ENCODE measurements at regions not wholly inside any gene's neighbourhood (a gene's known extent, or its start where the extent isn't known, plus 50 kb on each side); places are given as distances from the start of the nearest gene placed in this dataset.
"Not testable (repeated sequence)": the region's sequence is repeated elsewhere in the genome, so short reads cannot be mapped to it uniquely, and the experiment has no call there.

DNA sequence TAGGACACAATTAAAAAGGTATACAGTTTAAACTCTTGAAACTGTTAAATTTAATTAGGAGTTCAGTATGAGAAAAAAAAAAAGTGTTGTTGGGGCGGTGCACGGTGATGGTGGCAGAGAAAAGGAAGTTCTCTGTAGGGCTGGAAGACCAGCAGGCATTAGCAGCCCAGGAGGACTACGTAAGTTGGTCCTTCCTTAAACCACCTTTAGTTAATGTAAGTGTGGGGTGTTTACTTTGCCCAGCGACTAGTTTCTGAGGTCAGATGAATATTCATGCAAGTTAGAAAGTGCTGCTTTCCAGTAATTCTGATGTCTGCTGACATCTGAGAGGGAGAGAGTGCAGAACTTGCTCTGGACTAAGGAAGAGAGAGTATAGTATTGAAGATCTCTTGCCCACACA lies 54.9 kb downstream of the NKX2-1 start:
- DNase-seq: no peak

DNA sequence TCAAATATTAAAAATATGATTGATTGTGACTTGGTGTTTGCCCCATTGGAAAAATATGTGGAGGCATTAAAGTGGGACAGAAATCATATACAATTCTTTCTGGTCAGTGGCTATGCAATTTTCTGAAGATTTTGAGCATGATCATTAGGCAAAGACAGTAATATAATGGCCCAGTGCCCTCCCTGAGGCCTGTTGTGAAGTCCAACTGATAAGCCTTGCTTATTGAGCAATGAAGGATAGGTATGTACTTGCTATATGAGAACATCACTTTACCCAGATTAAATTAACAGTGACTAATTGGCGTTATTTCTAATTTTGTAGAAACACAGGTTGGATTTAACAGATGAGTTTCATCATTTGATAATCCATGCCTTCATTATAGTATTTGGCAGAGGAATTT lies 57.1 kb downstream of the NKX2-1 start:
- no peak for DNase-seq

DNA sequence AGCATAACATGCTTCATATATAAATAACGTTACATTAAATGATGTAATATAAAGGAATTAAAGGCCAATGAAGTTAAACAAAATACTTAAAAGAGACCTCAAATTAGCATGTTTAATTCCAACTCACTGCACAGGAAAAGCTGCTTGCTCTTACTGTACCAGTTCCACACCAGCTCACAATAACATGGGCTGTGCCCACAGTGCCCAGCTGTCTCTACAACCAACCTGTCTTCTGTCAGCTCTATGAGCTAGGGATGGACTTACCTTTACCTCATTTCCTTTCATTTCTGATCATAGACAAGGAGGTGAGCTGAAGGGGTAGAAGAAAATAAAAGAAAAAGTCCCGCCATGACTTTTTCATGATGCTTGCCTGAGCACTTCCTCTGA lies 64.8 kb downstream of the NKX2-1 start:
- no peak for DNase-seq

DNA sequence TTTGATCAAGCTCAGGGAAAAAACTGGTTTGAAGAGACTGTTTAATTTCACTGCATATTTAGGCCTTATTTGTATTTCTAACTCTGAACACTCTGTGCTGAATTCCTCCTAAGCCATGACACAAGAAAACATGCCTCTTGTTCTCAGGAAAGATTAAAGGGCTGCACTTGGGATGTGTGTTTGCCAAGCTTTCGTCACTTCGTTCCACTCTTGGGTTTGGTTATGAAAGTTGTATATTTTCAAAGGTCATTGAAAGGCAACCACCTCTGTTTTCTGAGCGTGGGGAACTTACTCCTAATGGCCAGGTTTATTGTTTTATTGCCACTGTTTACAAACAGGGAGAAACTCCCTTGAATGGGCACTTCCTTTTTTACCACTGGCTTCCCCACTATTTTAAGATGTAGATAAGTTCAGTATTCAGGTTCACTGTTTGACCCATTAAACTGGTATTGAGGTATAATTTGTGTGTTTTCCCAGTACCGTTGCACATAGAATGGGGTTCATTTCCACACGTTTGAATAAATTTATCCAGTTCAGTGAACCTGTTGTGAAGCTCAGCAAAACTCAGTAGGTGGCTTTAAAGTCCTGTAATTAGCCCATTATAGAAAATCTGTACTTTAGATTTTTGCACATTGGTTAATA lies 65.3 kb downstream of the NKX2-1 start:
- no peak for DNase-seq

DNA sequence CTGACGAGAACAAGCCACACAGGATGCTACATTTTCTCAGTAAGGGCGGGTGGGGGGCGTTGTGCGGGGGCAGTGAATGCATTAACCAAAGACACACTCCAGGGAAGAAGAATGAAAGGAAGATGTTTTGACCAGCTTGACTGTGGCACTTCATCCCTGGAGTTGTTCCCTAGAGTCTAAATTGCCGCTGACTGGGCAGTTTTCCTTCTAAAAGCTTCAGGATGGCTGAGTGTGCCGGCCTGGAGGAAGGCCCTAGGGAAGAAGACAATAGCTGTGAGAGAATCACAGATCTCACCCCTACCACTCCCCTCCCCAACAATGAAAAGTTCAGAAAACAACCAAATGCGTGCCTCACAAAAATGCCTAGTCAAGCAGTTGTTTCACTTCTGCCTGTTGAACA lies 67.2 kb downstream of the NKX2-1 start:
- no peak for DNase-seq

DNA sequence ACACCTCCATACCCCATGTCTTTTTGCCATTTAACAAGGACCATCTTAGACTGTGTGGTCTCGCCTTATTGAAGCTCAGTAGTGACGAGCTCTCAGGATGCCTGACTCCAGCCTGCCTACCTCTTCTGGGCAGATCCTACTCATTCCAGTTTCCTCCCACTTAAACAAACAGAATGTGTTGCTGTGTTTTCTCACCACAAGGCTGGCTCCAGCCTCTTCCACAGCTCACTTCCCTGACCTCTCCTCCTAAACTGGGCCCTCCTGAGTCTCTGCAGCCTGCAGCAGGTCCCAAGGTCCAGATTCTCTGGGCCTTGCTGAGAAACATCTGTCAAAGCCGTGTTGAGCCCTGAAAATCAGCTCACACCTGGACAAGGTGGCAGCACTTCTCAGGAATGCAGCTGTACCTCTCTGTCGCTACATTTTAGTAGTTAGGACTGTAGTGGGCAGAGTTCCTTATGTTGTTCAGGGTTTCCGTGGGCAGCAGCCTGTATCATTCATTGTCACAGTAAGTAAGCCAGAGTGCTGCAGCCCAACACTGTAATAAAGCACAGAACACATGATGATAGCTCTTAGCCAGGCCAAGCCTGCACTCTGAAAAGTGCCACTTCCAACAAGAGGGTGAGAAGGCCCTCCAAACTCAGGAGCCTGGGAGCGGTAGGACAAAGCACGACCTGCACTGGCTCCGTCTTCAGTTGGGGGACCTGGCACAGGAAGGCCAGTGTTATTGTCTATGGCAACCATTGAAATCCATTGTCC lies 68.5 kb downstream of the NKX2-1 start:
- DNase-seq: peak; percentile 91

DNA sequence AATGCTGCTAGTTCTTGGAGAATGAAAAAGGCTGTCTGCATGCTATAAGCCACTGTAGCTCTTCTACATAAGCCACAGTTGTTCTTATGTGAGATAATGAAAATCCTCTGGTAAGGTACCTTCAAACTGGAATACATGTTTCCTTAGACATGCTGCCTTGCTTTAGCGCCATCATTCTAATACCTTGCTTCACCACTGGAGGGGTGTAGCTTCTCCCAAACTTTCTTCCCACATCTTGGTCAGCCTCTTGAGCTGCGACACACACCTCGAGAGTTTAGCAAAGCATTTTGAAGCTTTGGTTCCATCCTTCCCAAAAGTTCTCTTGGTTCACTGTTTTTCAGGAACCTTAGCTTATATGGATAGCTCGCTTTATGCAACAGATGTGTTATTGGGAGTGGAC lies 69.5 kb downstream of the NKX2-1 start:
- DNase-seq: no peak

DNA sequence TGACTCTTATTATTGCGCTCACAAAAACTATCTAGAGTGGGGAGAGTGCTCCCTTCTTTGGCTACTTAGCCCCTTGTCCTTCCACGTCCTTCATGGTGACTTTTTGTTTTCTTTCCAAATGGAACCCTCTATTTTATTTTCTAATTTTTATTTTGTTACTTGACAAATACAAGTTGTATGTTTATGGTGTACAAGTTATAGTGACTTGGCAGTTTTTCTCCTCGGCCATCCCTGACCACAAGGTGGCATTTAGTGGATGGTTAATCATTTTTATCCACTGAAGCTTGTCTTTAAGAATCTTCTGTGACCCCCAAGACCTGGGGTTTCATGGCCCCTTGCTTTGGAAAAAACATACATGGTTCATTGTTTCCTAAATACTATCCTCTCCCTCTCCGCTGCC lies 70.1 kb downstream of the NKX2-1 start:
- DNase-seq: no peak

DNA sequence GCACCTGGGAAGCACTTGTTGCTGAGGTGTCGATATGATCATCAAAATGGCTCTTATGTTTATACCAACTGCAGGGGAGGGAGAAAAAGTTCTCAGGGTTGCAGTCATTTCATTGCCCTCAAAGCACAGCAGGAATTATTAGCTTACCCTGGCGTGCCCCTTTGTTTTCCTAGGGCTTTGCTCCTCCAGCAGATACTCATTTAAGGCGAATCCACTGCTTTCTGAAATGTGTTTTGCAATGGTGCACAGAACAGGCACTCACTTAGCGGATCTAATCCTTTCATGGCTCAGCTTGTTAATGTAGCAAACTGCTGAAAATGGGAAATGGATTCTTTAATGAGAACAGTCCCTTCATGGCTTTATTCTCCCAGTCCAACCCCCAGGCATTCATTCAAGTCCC lies 76.7 kb downstream of the NKX2-1 start:
- peak; percentile 30 for DNase-seq

DNA sequence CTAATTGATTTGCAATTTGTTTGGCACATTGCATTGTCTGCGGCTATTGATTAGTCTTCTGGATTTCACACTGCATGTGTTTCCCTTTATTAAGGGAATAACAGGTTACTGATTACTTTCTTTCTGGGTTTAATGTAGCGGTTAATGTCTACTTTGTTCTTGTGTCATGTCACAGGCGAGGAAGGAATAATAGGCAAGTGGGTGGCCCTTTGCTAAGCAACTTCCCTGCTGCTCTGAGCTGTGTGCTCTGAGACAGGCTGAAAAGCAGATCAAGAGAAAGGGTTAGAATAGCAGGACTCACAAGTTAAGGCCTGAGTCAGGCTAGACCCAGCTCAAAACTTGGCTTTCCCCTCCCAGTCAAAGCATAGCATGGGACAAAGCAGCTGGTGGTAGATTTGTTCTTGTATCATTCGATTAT lies 77.2 kb downstream of the NKX2-1 start:
- DNase-seq: no peak

DNA sequence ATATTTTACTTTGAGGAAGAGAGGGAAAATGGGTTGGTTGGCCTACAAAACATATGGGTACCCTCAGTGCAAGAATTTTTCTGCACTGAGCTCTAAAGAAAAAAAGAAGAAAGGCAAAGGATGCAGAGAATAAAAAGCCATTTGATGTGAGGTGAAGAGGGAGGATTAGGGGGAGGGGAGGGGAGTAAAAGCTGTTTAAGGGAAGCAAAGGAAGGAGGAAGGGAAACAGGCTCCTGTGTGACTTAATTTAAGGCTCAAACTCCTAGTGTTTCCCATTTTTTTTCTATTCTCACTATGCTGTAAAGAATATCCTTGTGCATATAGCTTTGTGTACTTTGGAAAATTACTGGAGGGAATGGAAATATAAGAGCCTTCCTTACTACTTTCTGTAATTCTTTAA lies 78.7 kb downstream of the NKX2-1 start:
- DNase-seq: no peak

DNA sequence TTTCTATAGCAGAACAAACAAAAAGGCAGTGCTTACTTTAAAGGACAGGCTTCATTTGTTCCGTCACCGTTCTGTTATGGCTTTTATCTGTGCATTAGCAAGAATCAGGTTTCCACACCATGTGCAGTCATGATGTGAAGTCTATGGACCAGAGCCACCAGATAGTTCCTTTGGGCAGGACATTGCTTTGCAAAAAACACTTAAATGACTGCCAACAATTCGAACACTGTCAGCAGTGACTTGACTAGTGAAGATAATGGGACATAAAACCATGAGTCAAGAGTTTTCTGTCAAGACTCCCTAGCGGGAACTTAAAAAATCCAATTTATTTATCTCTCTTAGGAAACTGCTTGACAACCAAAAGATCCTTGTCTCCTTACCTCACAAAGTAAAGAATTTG lies 80.3 kb downstream of the NKX2-1 start:
- DNase-seq: peak; percentile 83

DNA sequence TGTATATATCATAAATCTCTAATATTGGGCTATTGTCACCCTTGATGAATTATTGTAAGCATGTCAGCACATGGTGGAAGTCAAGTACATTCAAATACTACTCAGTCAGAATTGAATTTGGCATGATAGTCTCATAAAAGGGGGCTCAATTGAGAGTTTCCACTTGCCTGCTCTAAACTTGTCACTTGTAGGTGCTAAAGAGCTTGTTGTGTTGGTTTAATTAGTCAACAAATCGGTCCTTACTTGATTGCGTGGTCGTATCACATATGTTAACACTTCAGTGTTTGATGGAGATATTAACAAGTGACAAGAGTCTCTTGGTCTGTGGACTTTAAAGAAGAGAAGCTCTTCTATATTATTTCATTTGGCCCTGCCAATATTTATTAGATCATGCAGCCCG lies 81.1 kb downstream of the NKX2-1 start:
- DNase-seq: peak; percentile 92

DNA sequence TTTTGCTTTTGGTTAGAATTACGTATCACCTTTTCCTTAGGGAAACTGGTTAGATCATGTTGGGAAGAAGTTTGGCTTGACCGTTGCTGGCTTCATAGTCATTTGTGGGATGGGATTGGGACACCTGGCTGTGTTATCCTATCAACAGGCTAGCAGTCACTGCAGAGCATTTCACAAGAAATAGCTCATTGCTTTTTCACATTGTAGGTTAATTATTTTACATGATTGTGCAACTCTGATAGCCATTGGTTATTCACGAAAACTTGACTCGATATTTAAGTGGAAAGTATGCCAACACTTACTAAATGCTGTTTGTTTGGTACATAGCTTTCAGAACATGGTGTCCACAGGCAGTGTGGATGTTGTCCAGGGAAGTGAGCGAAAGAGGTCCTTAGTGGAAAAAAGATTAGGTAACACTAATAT lies 89.4 kb downstream of the NKX2-1 start:
- DNase-seq: no peak

DNA sequence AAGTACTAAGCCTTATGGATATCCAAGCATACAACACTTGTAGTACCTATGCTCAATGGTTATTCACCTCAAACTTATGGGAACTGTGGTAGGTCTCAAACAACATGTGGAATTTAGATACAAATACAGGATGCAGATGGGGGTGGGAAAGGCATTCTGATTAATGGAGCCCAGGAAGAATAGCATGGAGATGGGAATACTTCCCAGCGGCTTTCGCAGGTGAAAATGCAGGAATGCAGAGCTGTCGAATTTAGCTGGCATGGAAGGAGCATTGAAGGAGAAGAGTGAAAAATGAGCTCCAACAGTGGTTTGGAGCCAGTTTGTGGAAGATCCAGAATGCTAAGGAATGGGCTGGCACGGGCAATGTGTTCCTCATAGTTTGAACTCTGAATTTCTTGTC lies 89.9 kb downstream of the NKX2-1 start:
- DNase-seq: no peak

DNA sequence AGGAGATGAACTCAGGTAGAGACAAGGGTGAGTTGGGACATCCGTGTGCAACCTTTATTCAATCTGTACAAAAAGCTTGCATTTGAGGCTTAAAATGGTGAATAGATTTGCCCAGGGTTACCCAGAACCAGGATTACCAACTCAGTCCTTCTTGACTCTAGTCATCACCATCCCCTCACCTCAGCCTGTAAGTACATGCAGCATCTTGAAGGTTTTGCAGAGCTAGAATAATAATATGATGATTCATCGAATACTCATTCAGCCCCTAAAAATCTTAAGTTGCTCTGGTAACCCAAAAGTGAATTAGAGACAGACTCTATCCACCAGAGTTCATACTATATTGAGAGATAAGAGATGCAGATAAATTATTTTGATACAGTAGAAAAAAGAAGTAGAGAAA lies 90.3 kb downstream of the NKX2-1 start:
- no peak for DNase-seq

DNA sequence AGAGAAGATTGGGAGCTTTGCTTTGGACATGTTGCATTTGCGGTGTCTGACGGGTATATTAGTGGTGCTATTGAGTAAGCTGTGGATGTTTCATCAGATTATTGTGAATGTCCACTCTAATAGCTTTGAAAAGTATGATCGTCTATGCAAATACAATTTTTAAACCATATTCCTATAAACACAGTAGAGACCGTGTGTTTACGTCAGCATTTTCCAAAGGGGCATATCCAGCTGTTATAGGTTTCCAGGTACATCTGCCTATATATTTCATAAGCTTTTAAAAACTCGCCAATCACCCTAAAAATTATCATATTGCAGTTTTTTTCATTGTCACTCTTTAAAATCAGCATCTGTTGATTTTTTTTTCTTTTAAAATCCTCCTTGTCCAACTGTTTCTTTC lies 91.7 kb downstream of the NKX2-1 start:
- no peak for DNase-seq

DNA sequence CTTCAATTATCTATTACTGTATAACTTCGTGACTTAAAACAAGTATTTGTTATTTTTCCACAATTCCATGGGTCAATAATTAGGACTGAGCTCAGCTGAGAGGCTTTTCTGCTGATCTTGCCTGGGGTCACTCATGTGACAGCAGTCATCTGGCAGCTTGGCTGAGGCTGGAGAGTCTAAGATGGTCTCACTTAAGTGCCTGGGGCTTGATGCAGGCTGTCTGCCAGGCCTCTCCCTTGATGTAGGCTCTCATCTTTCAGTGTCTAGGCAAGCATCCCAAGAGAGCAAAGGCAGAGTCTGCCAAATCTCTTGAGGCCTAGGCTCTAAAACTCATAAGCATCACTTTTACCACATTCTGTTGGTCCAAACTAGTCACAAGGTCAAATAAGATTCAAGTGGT lies 93.2 kb downstream of the NKX2-1 start:
- DNase-seq: no peak

DNA sequence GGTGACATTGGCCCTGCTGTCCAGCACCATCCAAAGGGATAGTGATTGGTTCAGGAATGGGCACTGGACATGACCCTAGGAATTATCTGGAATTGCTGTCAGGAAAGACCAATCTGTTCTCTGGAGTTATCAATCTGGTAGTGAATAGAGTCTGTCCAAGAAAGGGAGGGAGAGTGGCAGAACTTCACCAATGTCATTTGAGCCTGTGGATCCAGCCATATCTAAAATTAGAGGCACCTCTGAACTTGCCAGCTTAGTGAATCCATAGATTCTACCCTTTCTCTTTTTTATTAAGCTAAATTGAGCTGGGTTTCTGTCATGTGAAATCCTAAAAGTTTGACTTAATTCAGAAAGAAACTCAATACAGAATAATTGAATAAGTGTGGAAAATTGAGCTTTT lies 93.9 kb downstream of the NKX2-1 start:
- no peak for DNase-seq

DNA sequence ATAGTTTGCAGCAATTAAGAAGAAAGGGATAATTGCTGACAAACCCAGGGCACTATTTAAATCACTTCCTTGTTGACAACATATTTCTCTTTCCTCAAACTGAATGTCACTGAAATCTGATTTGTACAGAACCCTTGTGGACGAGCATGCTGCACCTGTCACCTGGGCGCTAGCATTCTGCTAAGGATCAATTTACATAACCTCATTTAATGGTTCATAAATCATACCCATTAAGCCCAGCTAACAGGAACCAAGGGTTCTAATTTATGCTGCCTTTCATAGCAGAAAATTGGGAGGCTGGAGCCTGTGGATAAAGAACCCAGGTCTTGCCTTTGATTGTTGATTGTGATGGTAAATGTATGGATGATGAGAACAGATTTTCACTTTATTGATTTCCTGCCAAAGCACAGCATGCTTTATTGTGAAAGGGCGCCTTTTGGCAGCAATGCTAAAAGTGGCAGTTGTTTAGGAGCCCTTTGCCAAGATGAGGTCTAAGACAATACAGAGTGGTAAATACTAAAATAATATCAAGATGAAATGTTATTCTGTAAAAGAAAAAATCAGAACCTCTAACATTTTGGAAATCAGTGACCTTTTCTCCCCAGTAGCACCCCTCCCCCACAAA lies 95.4 kb downstream of the NKX2-1 start:
- DNase-seq: peak; percentile 96

DNA sequence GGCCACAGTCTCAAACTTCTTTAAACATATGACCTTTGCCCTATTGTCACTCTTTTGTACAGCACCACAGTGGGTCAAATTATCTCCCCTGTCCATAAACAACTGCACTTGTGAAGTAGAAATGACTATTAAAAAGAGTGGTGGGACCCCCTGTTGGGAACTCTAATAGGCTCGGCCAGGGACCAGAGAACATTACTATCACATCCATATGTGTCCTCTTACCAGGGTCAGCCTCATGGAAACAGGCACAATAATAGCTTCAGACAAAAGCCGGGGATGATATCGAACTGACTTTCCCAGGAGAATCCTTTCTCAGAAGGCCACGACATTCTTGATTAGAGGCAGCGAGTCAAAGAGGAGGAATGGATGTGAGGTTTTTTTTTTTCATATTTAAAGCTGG lies 96.6 kb downstream of the NKX2-1 start:
- DNase-seq: no peak

DNA sequence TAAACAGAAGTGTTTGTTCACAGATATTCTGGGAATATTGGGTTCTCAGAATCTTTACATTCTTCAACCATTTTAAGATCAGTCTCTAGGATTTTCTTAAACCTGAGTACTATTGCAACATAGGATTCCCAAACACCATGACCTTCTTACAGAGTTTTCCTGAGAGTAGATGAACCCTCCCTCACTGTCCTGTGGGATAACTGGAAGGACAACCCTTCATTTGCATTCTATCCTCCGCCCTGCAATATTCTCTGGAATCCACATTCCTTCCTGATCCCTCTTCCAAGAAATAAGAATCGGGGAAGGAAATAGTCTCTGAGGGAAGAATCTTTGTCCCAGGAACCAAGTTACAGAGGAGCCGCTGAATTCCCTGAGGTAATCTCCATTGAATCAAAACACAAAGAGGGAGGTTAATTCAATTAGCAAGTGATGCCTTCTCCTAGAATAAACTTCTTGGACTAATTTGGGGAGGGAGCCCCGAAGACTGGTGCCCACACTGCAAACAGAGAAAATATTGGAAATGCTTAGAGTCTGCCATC lies 99.8 kb upstream of the MBIP start:
- DNase-seq: no peak

DNA sequence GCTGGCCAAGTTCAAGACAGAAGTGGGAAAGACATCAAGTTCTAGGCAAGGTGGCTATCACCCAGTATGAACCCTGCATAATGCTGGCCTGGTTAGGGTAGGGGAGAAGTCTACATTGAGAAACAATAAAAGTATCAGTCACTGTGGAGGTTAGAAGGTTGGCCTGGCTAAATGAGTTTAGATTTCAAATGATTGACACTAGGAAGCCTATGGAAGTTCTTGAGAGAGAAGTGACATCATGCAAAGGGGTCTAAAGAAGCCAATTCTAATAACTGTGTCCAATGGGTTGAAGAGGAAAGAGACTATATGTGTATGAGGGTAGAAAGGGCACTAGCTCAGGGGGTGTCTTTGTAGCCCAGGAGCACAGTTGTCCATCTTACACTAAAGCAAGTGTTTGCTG lies 98.5 kb upstream of the MBIP start:
- no peak for DNase-seq

DNA sequence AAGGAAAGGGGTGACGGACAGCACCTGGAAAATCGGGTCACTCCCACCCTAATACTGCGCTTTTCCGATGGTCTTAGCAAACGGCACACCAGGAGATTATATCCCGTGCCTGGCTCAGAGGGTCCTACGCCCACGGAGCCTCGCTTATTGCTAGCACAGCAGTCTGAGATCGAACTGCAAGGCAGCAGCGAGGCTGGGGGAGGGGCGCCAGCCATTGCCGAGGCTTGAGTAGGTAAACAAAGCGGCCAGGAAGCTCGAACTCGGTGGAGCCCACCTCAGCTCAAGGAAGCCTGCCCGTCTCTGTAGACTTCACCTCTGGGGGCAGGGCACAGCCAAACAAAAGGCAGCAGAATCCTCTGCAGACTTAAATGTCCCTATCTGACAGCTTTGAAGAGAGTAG lies 91.5 kb upstream of the MBIP start:
- not testable (repeated sequence) for DNase-seq
